ENCODE measurements at regions not wholly inside any gene's neighbourhood (a gene's known extent, or its start where the extent isn't known, plus 50 kb on each side); places are given as distances from the start of the nearest gene placed in this dataset.

GRCh38 chr5:52517667-52518066 is 270.0 kb upstream of the ITGA1 start:
- Histone ChIP-seq H3K27me3 (replicated peaks; ENCODE audit: insufficient read depth) (no peaks in the 10 kb centered on the region), H3K4me3 (no peak overlapping the region), H3K4me1 (replicated peaks) (no peaks in the 10 kb centered on the region), H3K9me3 (no peaks in the 10 kb centered on the region), H3K27ac (no peak overlapping the region), H3K36me3 (no peaks in the 10 kb centered on the region)
- no peak for TF ChIP-seq POLR2A (IDR thresholded peaks at IDR 0.05)
- intact Hi-C loops (cut with DNase I): no loop called here
- 94% methylated on average over 18 of the region's 18 CpGs for WGBS
- no peak for DNase-seq (ENCODE audit: low spot score)

- Histone ChIP-seq H3K27me3 (replicated peaks; ENCODE audit: insufficient read depth) (no peaks in the 10 kb centered on the region), H3K9me3 (no peaks in the 10 kb centered on the region), H3K27ac (no peak overlapping the region), H3K4me1 (replicated peaks) (no peaks in the 10 kb centered on the region), H3K4me3 (no peak overlapping the region), H3K36me3 (no peaks in the 10 kb centered on the region)
- intact Hi-C loops (cut with DNase I): no loop called here
- no peak for DNase-seq (ENCODE audit: low spot score)
- 89% methylated on average over 3 of the region's 3 CpGs for WGBS
- no peak for TF ChIP-seq POLR2AphosphoS5 (IDR thresholded peaks at IDR 0.05)
- TF ChIP-seq, protein P1, sequence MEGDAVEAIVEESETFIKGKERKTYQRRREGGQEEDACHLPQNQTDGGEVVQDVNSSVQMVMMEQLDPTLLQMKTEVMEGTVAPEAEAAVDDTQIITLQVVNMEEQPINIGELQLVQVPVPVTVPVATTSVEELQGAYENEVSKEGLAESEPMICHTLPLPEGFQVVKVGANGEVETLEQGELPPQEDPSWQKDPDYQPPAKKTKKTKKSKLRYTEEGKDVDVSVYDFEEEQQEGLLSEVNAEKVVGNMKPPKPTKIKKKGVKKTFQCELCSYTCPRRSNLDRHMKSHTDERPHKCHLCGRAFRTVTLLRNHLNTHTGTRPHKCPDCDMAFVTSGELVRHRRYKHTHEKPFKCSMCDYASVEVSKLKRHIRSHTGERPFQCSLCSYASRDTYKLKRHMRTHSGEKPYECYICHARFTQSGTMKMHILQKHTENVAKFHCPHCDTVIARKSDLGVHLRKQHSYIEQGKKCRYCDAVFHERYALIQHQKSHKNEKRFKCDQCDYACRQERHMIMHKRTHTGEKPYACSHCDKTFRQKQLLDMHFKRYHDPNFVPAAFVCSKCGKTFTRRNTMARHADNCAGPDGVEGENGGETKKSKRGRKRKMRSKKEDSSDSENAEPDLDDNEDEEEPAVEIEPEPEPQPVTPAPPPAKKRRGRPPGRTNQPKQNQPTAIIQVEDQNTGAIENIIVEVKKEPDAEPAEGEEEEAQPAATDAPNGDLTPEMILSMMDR (IDR thresholded peaks at IDR 0.05): no peak
- no peak for TF ChIP-seq POLR2A (IDR thresholded peaks at IDR 0.05)
Measured at GRCh38 chr5:52520171-52520570, 267.5 kb upstream of the ITGA1 start.

- TF ChIP-seq POLR2A (IDR thresholded peaks at IDR 0.05) (no peak), POLR2AphosphoS5 (IDR thresholded peaks at IDR 0.05) (no peak)
- TF ChIP-seq, protein P1 (IDR thresholded peaks at IDR 0.05): no peak
- no peak for DNase-seq (ENCODE audit: low spot score)
Measured at GRCh38 chr5:52521236-52521635, 266.5 kb upstream of the ITGA1 start.

GRCh38 chr5:52523701-52524100 is 264.0 kb upstream of the ITGA1 start:
- H3K4me1 ChIP-seq (replicated peaks): no peaks in the 10 kb centered on the region
- no peaks in the 10 kb centered on the region for H3K27me3 ChIP-seq (replicated peaks; ENCODE audit: insufficient read depth)
- 58% methylated on average over 4 of the region's 4 CpGs for WGBS
- no peak overlapping the region for H3K27ac ChIP-seq
- no peak overlapping the region for H3K4me3 ChIP-seq
- intact Hi-C loops (cut with DNase I): no loop called here
- no peaks in the 10 kb centered on the region for H3K9me3 ChIP-seq
- DNase-seq (ENCODE audit: low spot score): no peak
- H3K36me3 ChIP-seq: no peaks in the 10 kb centered on the region
- TF ChIP-seq POLR2A (IDR thresholded peaks at IDR 0.05) (no peak), POLR2AphosphoS5 (IDR thresholded peaks at IDR 0.05) (no peak)
- TF ChIP-seq, protein P1 (IDR thresholded peaks at IDR 0.05): no peak

More at GRCh38 chr5:52521236-52521635, 266.5 kb upstream of the ITGA1 start:
- intact Hi-C loops (cut with DNase I): no loop called here
- H3K9me3 ChIP-seq: no peaks in the 10 kb centered on the region
- no peaks in the 10 kb centered on the region for H3K36me3 ChIP-seq
- H3K4me3 ChIP-seq: no peak overlapping the region
- no peak overlapping the region for H3K27ac ChIP-seq
- 92% methylated on average over 4 of the region's 4 CpGs for WGBS
- H3K27me3 ChIP-seq (replicated peaks; ENCODE audit: insufficient read depth): no peaks in the 10 kb centered on the region
- H3K4me1 ChIP-seq (replicated peaks): no peaks in the 10 kb centered on the region

GRCh38 chr5:52531105-52531504 is 256.6 kb upstream of the ITGA1 start:
- no peaks in the 10 kb centered on the region for H3K36me3 ChIP-seq
- WGBS: 68% methylated on average over 4 of the region's 4 CpGs
- intact Hi-C loops (cut with DNase I): no loop called here

More at GRCh38 chr5:52531105-52531504, 256.6 kb upstream of the ITGA1 start:
- no peaks in the 10 kb centered on the region for H3K27me3 ChIP-seq (replicated peaks; ENCODE audit: insufficient read depth)
- H3K4me3 ChIP-seq: no peak overlapping the region
- no peak overlapping the region for H3K27ac ChIP-seq
- TF ChIP-seq, protein P1 (IDR thresholded peaks at IDR 0.05): no peak
- TF ChIP-seq POLR2A (IDR thresholded peaks at IDR 0.05) (no peak), POLR2AphosphoS5 (IDR thresholded peaks at IDR 0.05) (no peak)
- no peak for DNase-seq (ENCODE audit: low spot score)
- no peaks in the 10 kb centered on the region for H3K4me1 ChIP-seq (replicated peaks)
- no peaks in the 10 kb centered on the region for H3K9me3 ChIP-seq

Data from prostate gland (tissue), 2 donors.